ENCODE measurements at regions not wholly inside any gene's neighbourhood (a gene's known extent, or its start where the extent isn't known, plus 50 kb on each side); places are given as distances from the start of the nearest gene placed in this dataset.

DNA sequence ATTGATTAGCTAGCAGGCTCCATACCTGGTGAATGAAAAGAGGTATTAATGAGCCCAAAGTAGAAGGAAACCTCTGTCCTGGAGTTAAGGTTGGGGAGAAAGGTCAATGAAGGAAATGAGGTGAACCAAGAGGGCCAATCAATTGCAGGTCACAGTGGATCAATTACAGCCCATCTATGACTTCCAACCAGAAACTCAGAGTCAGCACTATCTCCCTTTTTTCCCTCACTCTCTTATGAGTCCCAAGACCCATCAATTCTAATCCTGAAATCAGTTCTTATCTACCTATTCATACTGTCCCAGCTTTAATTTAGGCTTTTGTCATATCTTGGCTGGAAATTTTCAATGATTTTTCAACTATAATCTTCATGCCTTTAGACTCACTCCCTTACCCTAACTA, 433.2 kb upstream of the PKN2 start:
- TF ChIP-seq, protein P1, sequence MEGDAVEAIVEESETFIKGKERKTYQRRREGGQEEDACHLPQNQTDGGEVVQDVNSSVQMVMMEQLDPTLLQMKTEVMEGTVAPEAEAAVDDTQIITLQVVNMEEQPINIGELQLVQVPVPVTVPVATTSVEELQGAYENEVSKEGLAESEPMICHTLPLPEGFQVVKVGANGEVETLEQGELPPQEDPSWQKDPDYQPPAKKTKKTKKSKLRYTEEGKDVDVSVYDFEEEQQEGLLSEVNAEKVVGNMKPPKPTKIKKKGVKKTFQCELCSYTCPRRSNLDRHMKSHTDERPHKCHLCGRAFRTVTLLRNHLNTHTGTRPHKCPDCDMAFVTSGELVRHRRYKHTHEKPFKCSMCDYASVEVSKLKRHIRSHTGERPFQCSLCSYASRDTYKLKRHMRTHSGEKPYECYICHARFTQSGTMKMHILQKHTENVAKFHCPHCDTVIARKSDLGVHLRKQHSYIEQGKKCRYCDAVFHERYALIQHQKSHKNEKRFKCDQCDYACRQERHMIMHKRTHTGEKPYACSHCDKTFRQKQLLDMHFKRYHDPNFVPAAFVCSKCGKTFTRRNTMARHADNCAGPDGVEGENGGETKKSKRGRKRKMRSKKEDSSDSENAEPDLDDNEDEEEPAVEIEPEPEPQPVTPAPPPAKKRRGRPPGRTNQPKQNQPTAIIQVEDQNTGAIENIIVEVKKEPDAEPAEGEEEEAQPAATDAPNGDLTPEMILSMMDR (IDR thresholded peaks at IDR 0.05): no peak
- TF ChIP-seq POLR2A (IDR thresholded peaks at IDR 0.05): no peak
